Neural cell (in vitro differentiated cells): ENCODE measurements at regions not wholly inside any gene's neighbourhood (a gene's known extent, or its start where the extent isn't known, plus 50 kb on each side); places are given as distances from the start of the nearest gene placed in this dataset.
"Not testable (repeated sequence)": the region's sequence is repeated elsewhere in the genome, so short reads cannot be mapped to it uniquely, and the experiment has no call there.

Source experiments
- H2AFZ ChIP-seq: fragments of 200-600, 300-800 bp; sonication (generic), shearing (Covaris generic); 2 replicates; pipeline ENCODE4 v1.6.0; 2014; ENCODE audit warnings: low read depth, mild to moderate bottlenecking, antibody characterized with exemption, low read length, moderate library complexity
- H3F3A ChIP-seq: fragments of 200-600 bp; shearing (Covaris generic); 2 replicates; pipeline ENCODE4 v1.6.1; 2016; ENCODE audit warnings: mild to moderate bottlenecking, moderate library complexity, mixed read lengths, antibody characterized with exemption, low read length; ENCODE audit not compliant: insufficient read depth, poor library complexity, severe bottlenecking
- H3K27ac ChIP-seq: fragments of 200-600, 300-800 bp; sonication (generic), shearing (Covaris generic); 2 replicates; pipeline ENCODE4 v1.5.1; 2014; ENCODE audit warnings: mild to moderate bottlenecking, low read length, moderate library complexity
- H3K27me3 ChIP-seq: fragments of 300-800, 200-600 bp; sonication (generic), shearing (Covaris generic); 2 replicates; pipeline ENCODE4 v1.6.0; 2014; ENCODE audit warnings: mild to moderate bottlenecking, low read depth, low read length, moderate library complexity; ENCODE audit not compliant: insufficient read depth
- H3K36me3 ChIP-seq: fragments of 300-800, 200-600 bp; sonication (generic), shearing (Covaris generic); 2 replicates; pipeline ENCODE4 v1.5.1; 2014; ENCODE audit warnings: mild to moderate bottlenecking, antibody characterized with exemption, low read length, moderate library complexity; ENCODE audit not compliant: insufficient read depth
- H3K4me2 ChIP-seq: fragments of 300-800, 200-600 bp; sonication (generic), shearing (Covaris generic); 2 replicates; pipeline ENCODE4 v1.6.0; 2014; ENCODE audit warnings: mild to moderate bottlenecking, low read length
- H3K4me3 ChIP-seq: fragments of 300-800, 200-600 bp; sonication (generic), shearing (Covaris generic); 2 replicates; pipeline ENCODE4 v1.5.1; 2014; ENCODE audit warnings: mild to moderate bottlenecking, low read length, moderate library complexity
- H3K79me2 ChIP-seq: fragments of 200-600 bp; shearing (Covaris generic); replicated peaks from 2 replicates; pipeline ENCODE4 v1.6.0; 2014; ENCODE audit warnings: mild to moderate bottlenecking, low read length, moderate library complexity; ENCODE audit not compliant: insufficient read depth
- H3K9ac ChIP-seq: fragments of 300-800, 200-600 bp; sonication (generic), shearing (Covaris generic); 2 replicates; pipeline ENCODE4 v1.6.1; 2016; ENCODE audit warnings: mild to moderate bottlenecking, low read length, mixed read lengths
- H3K9me2 ChIP-seq: fragments of 200-600 bp; shearing (Covaris generic); 2 replicates; pipeline ENCODE4 v1.6.1; 2016; ENCODE audit warnings: mild to moderate bottlenecking, low read length, mixed read lengths; ENCODE audit not compliant: insufficient read depth
- H3K9me3 ChIP-seq: fragments of 200-600, 300-800 bp; sonication (generic), shearing (Covaris generic); 2 replicates; pipeline ENCODE4 v1.6.1; 2016; ENCODE audit warnings: mild to moderate bottlenecking, mixed run types, low read length, moderate library complexity, mixed read lengths
- H4K20me1 ChIP-seq: fragments of 200-600 bp; shearing (Covaris generic); 2 replicates; pipeline ENCODE4 v1.6.1; 2016; ENCODE audit warnings: mild to moderate bottlenecking, mixed run types; ENCODE audit not compliant: insufficient read depth
- CTCF ChIP-seq: fragments of 450-650 bp; IDR thresholded peaks from 2 replicates; pipeline ENCODE4 v1.5.1; 2014; ENCODE audit warnings: antibody characterized with exemption, mild to moderate bottlenecking, moderate library complexity; ENCODE audit not compliant: poor library complexity, severe bottlenecking
- EP300 ChIP-seq: fragments of 450-650 bp; conservative IDR thresholded peaks from 2 replicates; pipeline ENCODE4 v1.6.1; 2014; ENCODE audit warnings: antibody characterized with exemption, mild to moderate bottlenecking, moderate library complexity; ENCODE audit not compliant: poor library complexity, severe bottlenecking
- EZH2 ChIP-seq: fragments of 200-600, 300-800 bp; shearing (Covaris generic), sonication (generic); IDR thresholded peaks from 2 replicates; pipeline ENCODE4 v1.6.1; 2014; ENCODE audit warnings: antibody characterized with exemption, low read length, borderline replicate concordance, mild to moderate bottlenecking; ENCODE audit not compliant: insufficient read depth, poor library complexity, severe bottlenecking
- MXI1 ChIP-seq: fragments of 450-650 bp; conservative IDR thresholded peaks from 2 replicates; pipeline ENCODE4 v1.6.1; 2014; ENCODE audit warnings: antibody characterized with exemption, mild to moderate bottlenecking; ENCODE audit not compliant: poor library complexity, severe bottlenecking
- POLR2AphosphoS5 ChIP-seq: IDR thresholded peaks from 2 replicates; pipeline ENCODE4 v1.6.1; 2012
- RAD21 ChIP-seq: fragments of 450-650 bp; conservative IDR thresholded peaks from 2 replicates; pipeline ENCODE4 v1.6.1; 2014; ENCODE audit warnings: antibody characterized with exemption, mild to moderate bottlenecking, moderate library complexity
- SMC3 ChIP-seq: fragments of 450-650 bp; conservative IDR thresholded peaks from 2 replicates; pipeline ENCODE4 v1.6.1; 2014; ENCODE audit warnings: antibody characterized with exemption, mild to moderate bottlenecking, moderate library complexity; ENCODE audit not compliant: poor library complexity
- TAF1 ChIP-seq: IDR thresholded peaks from 2 replicates; pipeline ENCODE4 v1.6.1; 2012; ENCODE audit warnings: low read depth
- TF ChIP-seq, protein P1 (sequence below): IDR thresholded peaks from 2 replicates; pipeline ENCODE4 v1.6.1; 2012; ENCODE audit warnings: borderline replicate concordance

DNA sequence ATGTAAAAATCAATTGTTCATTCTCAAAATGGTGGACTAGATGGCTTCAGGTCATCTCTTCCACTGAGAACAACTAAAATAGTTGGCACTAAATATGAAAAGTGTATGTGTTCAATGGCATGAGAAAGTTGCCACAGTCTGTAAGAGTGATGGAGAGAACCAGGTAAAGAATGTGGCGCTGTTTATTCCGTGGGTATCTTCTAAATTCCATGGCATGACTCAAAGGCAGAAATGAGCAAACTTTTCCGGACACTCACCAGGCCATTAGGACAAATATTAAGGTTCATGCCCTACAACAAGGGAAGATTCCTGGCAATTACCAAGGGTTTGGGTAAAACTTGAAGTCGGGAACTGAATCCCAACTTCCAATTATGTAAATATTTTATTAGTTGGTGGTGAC lies 825.4 kb upstream of the CDH6 start:
- H3K79me2 ChIP-seq, result no peaks in the 10 kb centered on the region
- no peak overlapping the region for H3K27ac ChIP-seq
- no peak overlapping the region for H3K9ac ChIP-seq
- H3K27me3 ChIP-seq, result no peaks in the 10 kb centered on the region
- H3K4me3 ChIP-seq, result no peak overlapping the region
- no peaks in the 10 kb centered on the region for H4K20me1 ChIP-seq
- no peak overlapping the region for H3K4me2 ChIP-seq
- no peaks in the 10 kb centered on the region for H3K9me2 ChIP-seq
- TF ChIP-seq SMC3, result no peak
- no peak for TF ChIP-seq MXI1
- no peak for TF ChIP-seq POLR2AphosphoS5
- TF ChIP-seq EZH2, result no peak
- no peak for TF ChIP-seq EP300
- no peak for TF ChIP-seq TAF1
- TF ChIP-seq RAD21, result no peak
- TF ChIP-seq, protein P1, sequence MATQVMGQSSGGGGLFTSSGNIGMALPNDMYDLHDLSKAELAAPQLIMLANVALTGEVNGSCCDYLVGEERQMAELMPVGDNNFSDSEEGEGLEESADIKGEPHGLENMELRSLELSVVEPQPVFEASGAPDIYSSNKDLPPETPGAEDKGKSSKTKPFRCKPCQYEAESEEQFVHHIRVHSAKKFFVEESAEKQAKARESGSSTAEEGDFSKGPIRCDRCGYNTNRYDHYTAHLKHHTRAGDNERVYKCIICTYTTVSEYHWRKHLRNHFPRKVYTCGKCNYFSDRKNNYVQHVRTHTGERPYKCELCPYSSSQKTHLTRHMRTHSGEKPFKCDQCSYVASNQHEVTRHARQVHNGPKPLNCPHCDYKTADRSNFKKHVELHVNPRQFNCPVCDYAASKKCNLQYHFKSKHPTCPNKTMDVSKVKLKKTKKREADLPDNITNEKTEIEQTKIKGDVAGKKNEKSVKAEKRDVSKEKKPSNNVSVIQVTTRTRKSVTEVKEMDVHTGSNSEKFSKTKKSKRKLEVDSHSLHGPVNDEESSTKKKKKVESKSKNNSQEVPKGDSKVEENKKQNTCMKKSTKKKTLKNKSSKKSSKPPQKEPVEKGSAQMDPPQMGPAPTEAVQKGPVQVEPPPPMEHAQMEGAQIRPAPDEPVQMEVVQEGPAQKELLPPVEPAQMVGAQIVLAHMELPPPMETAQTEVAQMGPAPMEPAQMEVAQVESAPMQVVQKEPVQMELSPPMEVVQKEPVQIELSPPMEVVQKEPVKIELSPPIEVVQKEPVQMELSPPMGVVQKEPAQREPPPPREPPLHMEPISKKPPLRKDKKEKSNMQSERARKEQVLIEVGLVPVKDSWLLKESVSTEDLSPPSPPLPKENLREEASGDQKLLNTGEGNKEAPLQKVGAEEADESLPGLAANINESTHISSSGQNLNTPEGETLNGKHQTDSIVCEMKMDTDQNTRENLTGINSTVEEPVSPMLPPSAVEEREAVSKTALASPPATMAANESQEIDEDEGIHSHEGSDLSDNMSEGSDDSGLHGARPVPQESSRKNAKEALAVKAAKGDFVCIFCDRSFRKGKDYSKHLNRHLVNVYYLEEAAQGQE, result no peak
- no peak for TF ChIP-seq CTCF
- no peaks in the 10 kb centered on the region for H3F3A ChIP-seq
- H3K36me3 ChIP-seq, result no peaks in the 10 kb centered on the region
- no peaks in the 10 kb centered on the region for H3K9me3 ChIP-seq
- no peak overlapping the region for H2AFZ ChIP-seq

DNA sequence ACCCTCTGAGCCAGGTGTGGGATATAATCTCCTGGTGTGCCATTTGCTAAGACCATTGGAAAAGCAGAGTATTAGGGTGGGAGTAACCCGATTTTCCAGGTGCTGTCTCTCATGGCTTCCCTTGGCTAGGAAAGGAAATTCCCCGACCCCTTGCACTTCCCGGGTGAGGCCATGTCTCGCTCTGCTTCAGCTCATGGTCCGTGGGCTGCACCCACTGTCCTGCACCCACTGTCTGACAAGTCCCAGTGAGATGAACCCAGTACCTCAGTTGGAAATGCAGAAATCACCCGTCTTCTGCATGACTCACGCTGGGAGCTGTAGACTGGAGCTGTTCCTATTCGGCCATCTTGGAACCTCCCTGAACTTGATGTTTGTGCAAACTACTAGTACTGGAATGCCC lies 828.5 kb upstream of the CDH6 start:
- H3K9ac ChIP-seq, H3K36me3 ChIP-seq, H3K4me2 ChIP-seq, H3K79me2 ChIP-seq, H4K20me1 ChIP-seq, H3K27ac ChIP-seq, H3F3A ChIP-seq, H3K9me2 ChIP-seq, H2AFZ ChIP-seq, H3K27me3 ChIP-seq, H3K4me3 ChIP-seq, H3K9me3 ChIP-seq: not testable (repeated sequence)

- H3K4me2 ChIP-seq, result no peak overlapping the region
- no peak overlapping the region for H3K27ac ChIP-seq
- H2AFZ ChIP-seq, result no peak overlapping the region
- no peaks in the 10 kb centered on the region for H3F3A ChIP-seq
- no peaks in the 10 kb centered on the region for H3K79me2 ChIP-seq
- H3K9me3 ChIP-seq, result no peaks in the 10 kb centered on the region
- no peaks in the 10 kb centered on the region for H3K9me2 ChIP-seq
- no peak for TF ChIP-seq MXI1
- TF ChIP-seq, protein P1, result no peak
- TF ChIP-seq TAF1, result no peak
- no peak for TF ChIP-seq CTCF
- TF ChIP-seq EZH2, result no peak
- TF ChIP-seq POLR2AphosphoS5, result no peak
- TF ChIP-seq EP300, result no peak
- no peak for TF ChIP-seq RAD21
- no peak for TF ChIP-seq SMC3
- no peaks in the 10 kb centered on the region for H3K27me3 ChIP-seq
- no peak overlapping the region for H3K9ac ChIP-seq
- H3K36me3 ChIP-seq, result no peaks in the 10 kb centered on the region
- no peak overlapping the region for H3K4me3 ChIP-seq
- no peaks in the 10 kb centered on the region for H4K20me1 ChIP-seq
These were observed 836.1 kb upstream of the CDH6 start for GRCh38 chr5:30357371-30357770.
